Activated CD4-positive, CD25-positive, alpha-beta regulatory T cell treated with anti-CD3 and anti-CD28 coated beads, Interleukin-2, amount 50 U/mL, for 72 hours (primary cell): ENCODE measurements at regions not wholly inside any gene's neighbourhood (a gene's known extent, or its start where the extent isn't known, plus 50 kb on each side); places are given as distances from the start of the nearest gene placed in this dataset.
A peak's percentile ranks its signal among the peaks of the same experiment; 100 is the strongest.

Experiments used
- DNase-seq: peaks from one replicate; pipeline ENCODE4 v3.0.0; 2021

DNA sequence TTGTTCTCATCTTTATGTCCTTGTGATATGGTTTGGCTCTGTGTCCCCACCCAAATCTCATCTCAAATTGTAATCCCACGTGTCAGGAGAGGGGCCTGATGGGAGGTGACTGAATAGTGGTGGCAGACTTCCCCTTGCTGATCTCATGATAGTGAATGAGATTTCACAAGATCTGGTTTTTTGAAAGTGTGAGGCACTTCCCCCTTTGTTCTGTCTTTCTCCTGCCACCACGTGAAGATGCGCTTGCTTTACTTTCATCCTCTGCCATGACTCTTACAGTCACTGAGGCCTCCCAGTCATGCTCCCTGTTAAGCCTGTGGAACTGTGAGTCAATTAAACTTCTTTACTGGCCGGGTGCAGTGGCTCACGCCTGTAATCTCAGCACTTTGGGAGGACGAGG lies 161.0 kb downstream of the HERPUD2 start:
- DNase-seq, result no peak

DNA sequence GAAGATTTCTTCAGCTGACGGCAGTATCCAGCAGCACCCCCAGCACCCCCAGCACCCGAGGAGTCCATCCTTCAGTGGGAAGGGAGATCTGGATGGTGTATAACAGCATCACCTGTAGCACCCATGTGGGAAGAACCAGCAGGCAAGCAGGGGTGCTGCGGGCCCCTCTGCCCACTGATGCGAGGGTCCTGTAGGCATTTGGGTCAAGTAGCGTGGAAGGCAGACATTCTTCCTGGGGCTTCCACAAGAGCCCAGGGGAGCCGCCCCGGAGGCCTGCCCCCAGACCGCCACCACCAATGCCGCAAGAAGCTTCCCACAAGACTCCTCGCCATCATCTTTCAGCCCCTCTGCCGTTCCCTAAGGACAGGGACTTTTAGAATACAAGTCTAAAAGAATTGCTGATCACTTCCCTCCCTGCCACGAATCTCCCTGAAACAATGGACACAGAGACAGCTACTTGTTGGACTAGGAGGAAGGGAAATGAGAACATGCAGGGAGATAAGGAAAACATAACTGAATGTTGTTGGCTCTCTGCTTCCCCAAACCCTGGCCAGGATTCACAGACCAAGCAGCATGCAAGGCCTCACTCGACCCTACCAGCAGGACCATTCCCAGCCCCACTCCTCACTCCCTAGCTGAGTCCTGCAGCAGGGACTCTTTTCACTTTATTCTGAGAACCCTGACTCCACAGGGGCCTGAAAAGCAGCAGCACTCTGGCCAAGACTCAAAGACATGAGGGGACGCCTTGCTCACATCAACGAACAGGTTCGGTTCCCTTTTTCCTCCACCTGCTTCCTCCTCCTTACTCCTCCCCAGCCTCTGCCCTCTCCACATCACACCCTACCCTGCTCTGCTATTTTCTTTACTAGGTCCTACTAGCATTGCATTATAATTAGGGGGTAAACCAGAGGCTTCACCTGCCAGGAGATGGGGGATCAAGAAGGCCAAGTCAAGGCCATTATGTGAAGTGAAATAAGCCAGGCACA lies 164.5 kb downstream of the HERPUD2 start:
- no peak for DNase-seq

DNA sequence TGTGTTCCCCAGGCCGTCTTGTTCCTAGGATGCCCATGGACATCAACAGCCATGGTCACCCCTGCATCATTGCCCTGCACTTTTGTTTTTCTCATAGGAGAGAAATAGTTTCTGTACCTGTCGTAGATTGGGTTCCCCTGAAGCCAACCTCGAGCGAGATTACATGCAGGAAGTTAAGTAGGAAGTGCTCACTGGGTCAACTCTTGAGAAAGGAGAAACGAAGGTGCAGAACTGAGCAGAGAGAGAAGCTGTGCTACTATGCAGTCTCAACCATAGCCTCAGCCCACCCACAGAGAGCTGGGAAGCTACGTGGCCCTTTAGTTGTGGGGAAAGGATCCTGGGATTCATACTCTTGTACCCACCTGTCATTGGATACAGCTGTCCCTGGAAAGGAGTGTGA lies 165.2 kb downstream of the HERPUD2 start:
- DNase-seq, result no peak

DNA sequence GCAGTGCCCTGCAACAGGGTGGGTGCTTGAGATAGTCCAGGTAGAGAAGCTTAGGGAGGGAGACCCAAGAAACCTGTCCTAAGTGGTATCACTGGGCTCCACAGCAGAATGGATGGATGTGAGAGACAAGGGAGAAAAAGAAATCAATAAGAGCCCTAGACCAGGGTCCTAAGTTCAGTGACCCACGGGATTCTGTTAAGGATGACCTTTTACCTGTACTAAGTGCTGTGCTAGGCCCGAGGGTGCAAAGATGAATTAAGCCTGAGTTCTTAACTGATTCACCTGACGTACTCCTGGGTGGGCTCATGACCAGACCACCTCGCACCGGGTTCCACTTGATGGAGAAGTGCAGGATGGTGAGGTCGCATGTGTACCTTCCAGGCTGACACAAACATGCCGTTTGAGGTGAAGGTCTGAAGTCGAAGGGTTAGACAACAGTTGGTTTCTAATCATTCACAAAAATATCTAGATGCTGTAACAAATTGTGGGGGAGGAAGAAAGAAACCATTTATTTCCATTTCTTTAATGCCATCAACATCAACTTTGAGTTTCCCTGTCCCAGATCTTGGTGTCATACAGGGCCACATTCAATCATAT lies 166.5 kb downstream of the HERPUD2 start:
- DNase-seq, result no peak

DNA sequence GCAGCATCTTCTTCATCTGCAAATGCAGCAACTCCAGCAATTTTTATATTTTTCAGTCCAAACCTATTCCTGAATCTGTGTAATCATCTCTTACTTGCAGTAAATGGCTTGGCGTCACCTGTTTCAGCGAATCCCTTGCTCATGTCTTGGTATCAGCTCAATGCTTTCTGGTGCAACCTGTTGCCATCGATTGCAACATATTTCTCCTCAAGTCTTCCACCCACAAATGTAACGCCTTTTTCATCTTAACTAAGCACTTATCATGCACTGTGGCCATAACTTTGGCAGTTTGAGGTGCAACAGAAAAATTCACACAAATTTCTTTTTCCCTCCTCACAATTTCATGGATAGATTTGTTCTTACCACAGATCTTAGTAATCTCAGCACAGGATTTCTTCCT lies 168.3 kb downstream of the HERPUD2 start:
- no peak for DNase-seq

DNA sequence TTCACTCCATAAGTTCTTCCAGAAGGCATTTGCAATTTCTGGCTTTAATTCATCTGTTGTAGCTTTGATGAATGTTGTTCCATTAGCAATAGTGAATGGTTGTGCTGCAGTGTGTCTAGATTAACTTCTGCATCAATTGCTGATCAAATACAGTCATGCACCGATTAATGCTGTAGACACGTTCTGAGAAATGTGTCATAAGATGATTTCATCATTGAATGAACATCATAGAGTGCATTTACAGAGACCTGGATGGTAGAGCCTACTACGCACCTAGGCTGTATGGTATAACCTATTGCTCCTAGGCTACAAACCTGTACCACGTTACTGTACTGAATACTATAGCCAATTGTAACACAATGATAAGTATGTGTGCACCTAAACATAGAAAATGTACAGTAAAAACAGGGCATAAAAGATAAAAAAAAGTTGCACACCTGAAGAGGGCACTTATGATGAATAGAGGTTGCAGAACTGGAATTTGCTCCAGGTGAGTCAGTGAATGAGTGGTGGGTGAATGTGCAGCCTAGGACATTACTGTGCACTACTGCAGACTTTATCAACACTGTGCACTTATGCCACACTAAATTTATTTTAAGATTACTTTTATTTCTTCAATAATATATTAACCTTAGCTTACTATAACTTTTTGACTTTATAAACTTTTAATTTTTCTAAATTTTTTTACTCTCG lies 170.7 kb downstream of the HERPUD2 start:
- DNase-seq, result no peak

DNA sequence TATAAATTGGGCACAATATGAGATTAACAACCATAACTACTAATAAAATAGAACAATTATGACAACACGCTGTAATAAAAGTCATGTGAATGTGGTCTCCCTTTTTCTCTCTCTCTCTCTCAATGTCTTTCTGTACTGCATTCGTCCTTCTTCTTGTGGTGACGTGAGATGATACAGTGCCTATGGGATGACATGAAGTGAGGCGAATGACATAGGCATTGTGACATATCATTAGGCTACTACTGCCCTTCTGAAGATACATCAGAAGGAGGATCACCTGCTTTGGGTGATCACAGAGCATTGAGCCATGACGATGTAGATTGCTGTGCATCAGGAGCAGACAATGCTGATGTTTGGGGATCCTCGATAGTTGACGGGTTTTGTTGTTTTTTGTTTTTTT lies 171.6 kb downstream of the HERPUD2 start:
- no peak for DNase-seq

DNA sequence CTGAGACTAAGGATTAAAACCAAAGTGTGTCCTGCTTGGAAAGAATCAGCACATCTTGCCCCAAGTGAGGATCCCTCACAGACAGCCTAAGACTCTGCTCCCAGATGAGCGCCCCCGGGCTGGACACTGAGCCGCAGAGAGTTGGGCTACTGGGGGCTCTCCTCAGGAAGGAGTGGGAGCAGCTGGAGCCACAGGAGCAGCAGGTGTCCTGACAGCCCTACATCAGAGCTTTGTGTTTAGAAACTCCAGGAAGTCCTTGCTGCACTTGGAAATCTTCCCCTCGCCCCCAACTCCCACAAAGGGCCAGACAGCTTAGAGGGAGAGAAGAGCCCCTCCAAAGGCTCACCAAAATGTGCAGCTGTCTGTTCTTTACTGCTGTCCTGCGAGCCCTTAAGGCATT lies 172.2 kb downstream of the HERPUD2 start:
- DNase-seq, result no peak

DNA sequence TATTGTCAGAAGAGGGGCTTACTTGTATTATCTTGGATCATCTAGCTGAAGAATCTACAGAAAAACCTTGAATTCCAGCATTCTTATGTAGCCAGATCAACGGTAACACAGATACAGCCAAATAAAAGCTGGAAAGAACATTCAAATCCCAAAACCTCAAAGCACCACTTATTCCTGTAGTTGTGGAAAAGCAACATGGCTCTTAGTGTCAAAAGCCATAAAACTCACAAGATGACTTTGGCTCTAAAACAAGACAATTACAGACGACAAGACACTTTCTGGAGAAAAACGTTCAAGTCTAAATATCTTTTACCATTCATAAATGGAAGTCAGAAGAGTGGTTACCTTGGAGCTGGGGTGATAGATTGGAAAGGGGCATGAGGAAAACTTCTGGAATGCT lies 173.0 kb downstream of the HERPUD2 start:
- no peak for DNase-seq

DNA sequence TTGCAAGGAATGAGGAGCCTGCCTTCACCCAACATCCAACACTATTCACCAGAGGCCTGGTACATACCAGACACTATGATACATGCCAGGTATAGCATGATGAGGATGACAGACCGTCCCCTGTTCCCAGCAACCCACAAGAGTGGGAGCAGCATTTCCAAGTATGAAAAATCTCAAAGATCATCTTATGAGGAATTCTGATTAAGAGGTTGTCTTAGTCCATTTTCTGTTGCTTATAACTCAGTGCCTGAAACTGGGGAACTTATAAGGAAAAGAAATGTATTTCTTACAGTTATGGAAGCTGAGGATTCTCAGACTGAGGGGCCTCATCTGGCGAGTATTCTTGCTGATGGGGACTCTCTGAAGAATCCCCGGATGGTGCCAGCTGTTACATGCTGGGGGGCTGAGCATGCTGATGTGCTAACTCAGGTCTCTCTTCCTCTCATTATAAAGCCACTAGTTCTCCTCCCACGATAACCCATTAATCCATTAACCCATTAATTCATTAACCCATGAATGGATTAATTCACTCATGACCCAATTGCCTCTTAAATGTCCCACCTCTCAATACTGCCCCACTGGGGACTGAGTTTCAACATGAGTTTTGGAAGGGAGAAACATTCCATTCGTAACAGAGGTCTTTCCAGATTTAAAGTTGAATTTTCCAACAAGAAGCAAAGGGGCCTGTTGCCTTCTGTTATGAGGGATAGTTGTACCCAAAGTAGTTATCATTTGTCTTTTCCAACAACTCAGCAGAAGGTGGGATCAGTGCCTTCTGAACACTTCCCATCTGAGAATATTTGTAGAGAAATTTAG lies 173.9 kb downstream of the HERPUD2 start:
- DNase-seq, result no peak

DNA sequence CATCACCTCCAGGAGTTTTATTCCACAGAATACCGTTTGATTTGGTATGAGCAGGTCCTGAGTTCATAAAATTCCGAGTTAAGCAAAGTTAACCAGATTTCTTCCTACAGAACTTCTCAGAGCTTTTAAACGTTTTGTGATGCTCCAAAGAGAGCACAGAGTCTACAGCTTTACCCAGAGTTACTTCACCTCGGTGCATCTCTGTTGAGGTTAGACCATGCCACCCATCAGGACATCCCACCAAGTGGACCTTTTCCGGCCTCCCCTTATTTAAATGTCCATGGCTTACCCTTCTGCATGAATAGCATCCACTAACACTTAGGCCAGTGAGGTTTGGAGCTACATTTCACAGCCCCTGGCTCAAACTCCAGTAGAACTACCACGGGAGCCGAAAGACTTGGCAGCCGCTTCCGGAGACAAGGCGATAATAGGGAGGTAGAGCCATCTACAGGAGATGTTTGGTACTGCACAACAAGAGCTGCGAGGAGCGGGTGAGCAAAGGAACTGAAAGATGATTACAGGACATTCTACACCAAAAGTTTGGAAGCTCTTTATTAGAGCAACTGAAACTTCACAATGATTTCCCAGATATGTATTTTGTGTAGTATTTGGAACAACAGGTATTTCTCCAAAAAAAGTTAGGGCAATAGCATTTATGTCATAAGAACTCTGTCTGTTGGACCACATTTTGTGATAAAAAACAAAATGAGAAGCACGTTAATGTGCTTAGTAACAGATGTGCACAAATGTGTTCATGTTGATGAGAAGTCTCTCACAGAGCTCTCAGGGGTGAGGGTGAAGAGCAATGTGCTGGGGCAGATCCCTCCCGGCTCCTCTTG lies 174.7 kb downstream of the HERPUD2 start:
- DNase-seq, result peak; percentile 48

DNA sequence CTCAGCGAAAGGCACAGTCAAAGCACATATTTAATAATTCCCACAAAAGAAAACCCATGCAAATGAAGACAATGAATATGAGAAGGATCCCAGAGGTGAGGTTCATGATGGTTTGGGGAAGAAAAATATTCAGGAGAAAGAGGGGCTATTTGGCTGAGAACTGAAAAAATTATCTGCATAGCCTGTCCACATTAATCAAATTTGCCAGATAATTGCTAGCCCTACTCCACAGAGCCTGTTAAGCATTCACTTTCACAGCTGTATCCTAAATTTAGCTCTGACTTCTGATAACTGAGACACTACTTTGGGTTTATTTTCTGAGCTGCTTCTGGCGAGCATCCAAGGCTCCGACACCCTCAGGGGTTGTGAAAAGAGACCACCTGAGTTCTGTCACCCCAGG lies 176.2 kb downstream of the HERPUD2 start:
- no peak for DNase-seq

DNA sequence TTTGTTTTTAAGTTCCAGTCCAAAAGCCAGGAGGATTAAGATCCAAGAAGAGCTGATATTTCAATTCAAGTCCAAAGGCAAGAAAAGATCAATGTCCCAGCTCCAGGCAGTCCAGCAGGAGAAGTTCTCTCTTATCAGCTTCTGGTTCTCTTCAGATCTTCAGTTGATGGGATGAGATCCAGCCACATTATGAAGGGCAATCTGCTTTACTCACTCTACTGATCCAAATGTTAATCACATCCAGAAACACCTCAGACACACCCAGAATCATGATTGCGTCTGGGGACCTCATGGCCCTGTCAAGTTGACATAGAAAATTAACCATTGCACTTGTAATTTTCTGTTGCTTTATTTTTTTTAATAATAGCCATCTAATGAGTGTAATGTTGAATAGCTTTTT lies 178.4 kb downstream of the HERPUD2 start:
- DNase-seq, result no peak

DNA sequence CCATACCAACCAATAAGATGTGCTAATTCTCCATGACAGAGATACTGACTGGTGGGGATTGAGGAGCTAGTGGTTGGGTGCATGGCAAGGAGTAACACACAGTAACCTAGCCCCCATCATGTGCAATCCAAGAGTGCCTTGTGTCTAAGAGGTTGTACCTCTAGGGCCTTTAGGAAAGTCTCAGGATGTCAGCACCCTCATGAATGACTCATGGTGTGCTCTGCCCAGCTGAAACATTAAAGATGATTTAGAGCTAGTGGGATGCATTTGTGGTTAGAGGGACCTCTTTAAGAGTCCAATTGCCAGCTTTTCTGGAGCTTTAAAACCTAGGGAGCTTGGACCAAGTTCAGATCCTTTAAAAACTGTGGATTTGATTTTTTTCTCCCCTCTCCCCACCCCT lies 181.1 kb downstream of the HERPUD2 start:
- DNase-seq, result no peak

DNA sequence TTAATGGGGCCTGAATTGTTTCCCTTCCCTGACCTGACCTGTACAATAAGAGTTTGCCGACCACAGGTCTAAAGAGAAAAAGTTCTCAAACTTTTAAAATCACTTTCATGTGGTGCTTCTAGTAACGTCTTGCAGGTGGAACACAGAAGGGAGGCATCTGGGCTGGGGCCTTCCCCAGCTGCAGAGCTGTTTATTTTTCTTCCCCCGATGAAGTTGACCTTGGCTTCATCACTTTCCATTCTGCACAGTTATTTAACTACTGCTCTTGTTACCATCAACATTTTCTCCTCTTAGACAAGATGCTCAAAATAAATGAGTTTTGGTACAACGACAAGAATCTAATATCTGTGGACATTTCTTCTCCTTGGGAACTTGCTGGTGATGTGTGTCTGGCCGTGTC lies 181.7 kb downstream of the HERPUD2 start:
- DNase-seq, result no peak

DNA sequence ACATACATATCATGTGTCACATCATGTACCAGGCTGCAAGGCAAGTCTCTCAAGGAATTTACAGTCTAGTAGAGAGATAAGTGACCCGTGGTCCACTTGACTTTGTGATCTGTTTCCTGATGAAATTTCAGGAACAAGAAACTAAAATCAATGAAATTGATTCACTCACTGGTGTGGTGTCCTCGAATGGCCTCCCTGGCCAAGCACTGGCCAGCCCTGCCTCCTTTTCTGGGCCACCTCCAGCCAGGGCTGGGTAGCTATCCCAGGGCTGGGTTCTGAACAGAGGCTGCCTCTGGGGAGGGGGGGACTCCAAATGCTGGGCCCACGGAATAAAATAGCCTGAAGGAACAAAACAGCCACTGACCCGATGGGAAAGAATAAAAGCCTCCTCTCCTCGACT lies 182.2 kb downstream of the HERPUD2 start:
- no peak for DNase-seq

DNA sequence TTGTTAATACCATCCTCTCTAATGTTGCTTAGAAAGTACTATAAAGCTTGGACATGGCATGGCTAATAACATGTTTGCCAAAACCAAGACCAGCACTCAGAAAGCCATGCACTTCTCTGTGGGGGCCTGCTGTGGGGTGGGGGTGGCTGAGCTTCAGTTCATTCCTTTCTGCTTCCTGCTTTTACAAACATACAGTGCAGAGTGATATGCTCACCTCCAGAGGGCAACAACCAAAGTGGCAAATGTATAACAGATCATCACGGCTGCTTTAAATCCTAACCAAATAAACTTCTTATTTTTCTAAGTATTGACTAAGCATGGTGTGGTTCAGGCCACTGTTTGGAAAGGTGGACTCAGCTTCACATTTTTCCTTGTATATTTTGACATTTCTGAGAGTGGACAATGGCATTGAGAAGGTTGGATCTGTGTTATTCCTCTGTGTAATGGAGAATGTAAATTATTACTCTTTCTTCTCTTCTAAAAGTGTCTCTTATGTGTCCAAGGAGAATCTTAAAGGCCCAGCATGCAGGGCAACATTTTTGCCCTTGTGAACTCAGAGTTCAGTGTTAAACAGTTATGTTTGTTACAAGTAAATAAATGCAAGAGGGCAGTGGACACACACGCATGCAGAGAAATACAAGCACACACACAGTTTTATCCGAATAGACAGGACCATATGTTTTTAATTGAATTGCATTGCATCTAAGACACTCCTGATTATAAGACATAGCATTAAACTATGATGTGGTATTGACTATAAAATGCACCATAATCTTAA lies 186.1 kb downstream of the HERPUD2 start:
- DNase-seq, result no peak

DNA sequence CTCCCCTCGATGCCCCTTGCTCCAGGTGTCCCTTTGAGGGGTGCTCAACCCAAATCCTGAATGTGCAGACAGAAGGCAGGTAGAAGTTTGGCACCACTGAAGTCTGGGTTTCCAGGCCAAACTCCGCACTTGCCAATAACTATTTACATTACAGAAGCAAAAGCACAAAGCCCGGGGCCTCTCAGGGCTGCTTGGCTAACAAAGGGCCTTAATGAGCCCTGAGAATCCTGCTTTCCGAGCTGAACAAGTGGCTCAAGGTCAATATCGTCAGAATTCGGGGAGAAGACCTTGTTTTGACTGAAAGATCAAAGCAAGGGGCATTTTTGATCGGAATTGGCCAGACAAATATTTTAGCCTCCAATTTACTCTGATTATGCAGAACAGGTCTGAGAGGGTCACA lies 189.9 kb downstream of the HERPUD2 start:
- DNase-seq, result no peak

DNA sequence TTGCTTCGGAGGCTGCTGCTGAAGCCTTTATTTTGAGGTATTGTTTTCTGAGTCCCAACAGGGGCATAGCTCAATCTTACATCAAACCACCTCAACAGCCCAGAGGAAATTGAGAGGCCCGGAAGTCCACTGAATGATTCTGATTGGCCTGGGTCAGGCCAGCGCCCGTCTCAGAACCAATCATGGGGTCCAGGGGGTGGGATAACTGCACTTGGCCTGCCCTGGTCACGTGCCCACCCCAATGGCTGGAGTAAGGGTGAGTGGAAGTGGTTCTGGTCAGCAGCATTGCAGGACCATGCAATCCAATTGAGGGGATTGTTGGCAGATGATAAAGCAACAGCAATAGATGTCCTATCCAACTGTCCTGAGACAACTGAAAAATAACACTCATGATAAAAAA lies 190.6 kb downstream of the HERPUD2 start:
- DNase-seq, result no peak

DNA sequence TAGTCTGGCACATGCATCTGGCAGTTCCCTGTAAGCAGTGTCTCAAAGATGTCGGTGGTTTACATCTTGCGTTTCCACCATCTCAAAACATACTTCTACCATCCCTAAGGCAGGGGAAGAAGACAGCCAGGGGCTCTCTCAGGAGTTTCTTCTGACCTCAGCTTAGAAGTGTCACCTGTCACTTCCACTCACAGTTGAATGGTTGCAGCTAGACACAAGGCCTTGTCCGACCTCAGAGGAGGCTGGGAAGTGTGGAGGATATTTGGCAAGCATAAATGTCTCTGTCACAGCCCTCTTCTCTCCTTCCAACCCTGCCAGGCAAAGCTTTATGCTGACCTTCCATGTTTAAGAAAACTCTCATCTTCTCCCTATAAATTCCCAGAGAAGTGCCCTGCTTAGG lies 193.3 kb downstream of the HERPUD2 start:
- no peak for DNase-seq

DNA sequence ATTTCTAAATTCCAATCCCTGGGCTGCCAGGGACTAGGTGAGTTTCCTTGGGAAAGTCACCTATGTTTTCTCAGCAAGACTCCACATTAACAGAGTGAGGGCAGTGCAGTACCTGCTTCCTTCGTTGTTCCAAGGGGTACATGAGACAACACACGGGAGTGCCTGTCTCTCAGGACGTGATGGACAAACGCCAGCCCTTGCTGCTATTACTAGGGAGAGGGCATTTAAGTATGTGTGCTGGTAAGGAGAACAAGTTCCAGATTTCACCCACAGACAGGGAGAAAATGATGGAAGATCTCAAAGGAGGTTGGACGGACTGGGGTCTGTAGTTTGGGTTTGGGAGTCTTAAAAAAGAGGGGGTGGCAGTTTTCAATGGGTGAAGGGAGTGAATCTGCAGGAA lies 195.7 kb downstream of the HERPUD2 start:
- no peak for DNase-seq
